Colonic mucosa (tissue), 4 donors: ENCODE measurements at regions not wholly inside any gene's neighbourhood (a gene's known extent, or its start where the extent isn't known, plus 50 kb on each side); places are given as distances from the start of the nearest gene placed in this dataset.

Experiments
- DNase-seq: peaks from one replicate; pipeline ENCODE4 v3.0.0-alpha.2; 2020
- H3K27ac ChIP-seq: fragments of 200-600 bp; one replicate; pipeline ENCODE4 v1.8.0; 2021
- H3K27me3 ChIP-seq: fragments of 200-600 bp; one replicate; pipeline ENCODE4 v1.8.0; 2021
- H3K36me3 ChIP-seq: fragments of 200-600 bp; one replicate; pipeline ENCODE4 v1.8.0; 2021
- H3K4me1 ChIP-seq: fragments of 200-600 bp; one replicate; pipeline ENCODE4 v1.8.0; 2021; ENCODE audit warnings: mild to moderate bottlenecking
- H3K4me3 ChIP-seq: fragments of 200-600 bp; one replicate; pipeline ENCODE4 v1.8.0; 2021
- H3K9ac ChIP-seq, 2 donors: one replicate each; pipeline ENCODE4 v1.7.0; 2013; ENCODE audit warnings: control low read depth in 2 of 2, low read depth in 2 of 2, low read length in 2 of 2
- H3K9me3 ChIP-seq: fragments of 200-600 bp; one replicate; pipeline ENCODE4 v1.8.0; 2021
- intact Hi-C: fragments of 100-400 bp; cut with DNase I; formaldehyde crosslinking; loops from one replicate; pipeline ENCODE4 v1.14.1; 2022
- TF ChIP-seq, protein P1 (sequence below): fragments of 200-600 bp; IDR thresholded peaks from one replicate; pipeline ENCODE4 v1.8.0; 2022; ENCODE audit warnings: antibody characterized with exemption, mild to moderate bottlenecking
- donor health status: healthy.
- donor health status: DM: no; HTN: no; CAD: no.
- donor health status: DM: no; HTN: no; CAD: no.

DNA sequence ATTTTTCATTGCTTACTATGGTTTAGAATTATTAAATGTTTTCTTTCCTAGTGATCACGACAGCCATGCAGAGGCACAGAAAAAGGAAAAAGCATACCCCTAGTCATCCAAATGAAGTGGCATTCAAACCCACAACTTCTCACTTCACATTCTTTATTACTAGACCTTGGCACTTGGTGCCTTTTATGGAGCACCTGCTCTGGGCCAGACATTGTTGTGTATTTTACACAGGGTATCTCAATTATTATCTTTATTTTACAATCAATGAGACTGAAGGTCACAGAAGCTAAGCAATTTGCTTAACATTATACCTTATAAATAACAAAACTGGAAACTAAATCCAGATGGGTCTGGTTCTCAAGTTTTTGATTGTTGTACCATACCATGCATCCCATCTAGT is 235.3 kb downstream of the LRATD1 start:
- DNase-seq = no peak
- no peak overlapping the region for H3K4me3 ChIP-seq
- no peak overlapping the region for H3K9ac ChIP-seq
- TF ChIP-seq, protein P1, sequence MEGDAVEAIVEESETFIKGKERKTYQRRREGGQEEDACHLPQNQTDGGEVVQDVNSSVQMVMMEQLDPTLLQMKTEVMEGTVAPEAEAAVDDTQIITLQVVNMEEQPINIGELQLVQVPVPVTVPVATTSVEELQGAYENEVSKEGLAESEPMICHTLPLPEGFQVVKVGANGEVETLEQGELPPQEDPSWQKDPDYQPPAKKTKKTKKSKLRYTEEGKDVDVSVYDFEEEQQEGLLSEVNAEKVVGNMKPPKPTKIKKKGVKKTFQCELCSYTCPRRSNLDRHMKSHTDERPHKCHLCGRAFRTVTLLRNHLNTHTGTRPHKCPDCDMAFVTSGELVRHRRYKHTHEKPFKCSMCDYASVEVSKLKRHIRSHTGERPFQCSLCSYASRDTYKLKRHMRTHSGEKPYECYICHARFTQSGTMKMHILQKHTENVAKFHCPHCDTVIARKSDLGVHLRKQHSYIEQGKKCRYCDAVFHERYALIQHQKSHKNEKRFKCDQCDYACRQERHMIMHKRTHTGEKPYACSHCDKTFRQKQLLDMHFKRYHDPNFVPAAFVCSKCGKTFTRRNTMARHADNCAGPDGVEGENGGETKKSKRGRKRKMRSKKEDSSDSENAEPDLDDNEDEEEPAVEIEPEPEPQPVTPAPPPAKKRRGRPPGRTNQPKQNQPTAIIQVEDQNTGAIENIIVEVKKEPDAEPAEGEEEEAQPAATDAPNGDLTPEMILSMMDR = no peak
- intact Hi-C loops = no loop called here
- no peaks in the 10 kb centered on the region for H3K27me3 ChIP-seq
- no peak overlapping the region for H3K27ac ChIP-seq
- no peaks in the 10 kb centered on the region for H3K4me1 ChIP-seq
- no peaks in the 10 kb centered on the region for H3K9me3 ChIP-seq
- H3K36me3 ChIP-seq = no peaks in the 10 kb centered on the region

DNA sequence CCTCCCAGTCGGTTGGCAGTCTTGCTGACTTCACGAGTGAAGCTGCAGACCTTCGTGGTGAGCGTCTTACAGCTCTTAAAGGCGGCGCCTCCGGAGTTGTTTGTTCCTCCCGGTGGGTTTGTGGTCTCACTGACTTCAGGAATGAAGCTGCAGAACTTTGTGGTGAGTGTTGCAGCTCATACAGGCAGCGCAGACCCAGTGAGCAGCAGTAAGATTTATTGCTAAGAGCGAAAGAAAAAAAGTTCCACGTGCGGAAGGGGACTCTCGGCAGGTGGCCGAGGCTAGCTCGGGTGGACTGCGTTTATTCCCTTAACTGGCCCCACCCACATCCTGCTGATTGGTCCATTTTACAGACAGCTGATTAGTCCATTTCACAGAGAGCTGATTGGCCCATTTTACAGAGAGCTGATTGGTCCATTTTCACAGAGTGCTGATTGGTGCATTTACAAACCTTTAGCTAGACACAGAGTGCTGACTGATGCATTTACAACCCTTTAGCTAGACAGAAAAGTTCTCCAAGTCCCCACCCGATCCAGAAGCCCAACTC is 240.3 kb downstream of the LRATD1 start:
- intact Hi-C loops = no loop called here
- Histone ChIP-seq H3K4me3 (no peak overlapping the region), H3K27me3 (no peaks in the 10 kb centered on the region), H3K4me1 (no peaks in the 10 kb centered on the region), H3K27ac (no peak overlapping the region), H3K9me3 (no peaks in the 10 kb centered on the region), H3K9ac (no peak overlapping the region), H3K36me3 (no peaks in the 10 kb centered on the region)
- no peak for DNase-seq
- TF ChIP-seq, protein P1 = no peak

DNA sequence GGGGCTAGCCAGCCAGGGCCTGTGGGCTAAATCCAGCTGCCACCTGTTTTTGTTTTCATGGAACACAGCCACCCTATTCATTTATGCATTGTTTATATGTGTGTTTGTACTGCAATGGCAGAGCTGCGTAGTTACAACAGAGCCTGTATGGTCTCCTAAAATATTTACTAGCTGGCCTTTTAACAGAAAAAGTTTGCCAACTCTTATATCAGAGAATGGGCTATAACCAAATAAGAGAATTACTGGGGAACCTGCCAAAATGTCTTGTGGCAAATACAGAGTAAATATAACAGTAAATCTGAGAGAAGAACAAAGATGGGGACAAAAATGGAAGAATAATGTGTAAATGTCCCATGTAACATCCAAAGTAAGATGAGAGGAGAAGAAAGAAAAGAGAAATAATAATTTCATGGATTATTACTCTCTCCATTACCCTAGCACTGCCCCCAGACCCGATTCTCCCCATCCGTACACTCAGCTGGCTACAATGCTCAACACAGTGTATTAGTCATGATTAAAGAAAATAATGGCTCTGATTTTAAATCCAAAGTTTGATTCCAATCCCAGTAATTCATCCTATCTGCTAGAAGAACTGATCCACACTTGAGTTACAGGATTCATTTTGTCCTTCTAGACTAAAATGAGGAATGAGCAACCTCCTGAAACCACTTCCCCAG is 249.3 kb downstream of the LRATD1 start:
- intact Hi-C loops = no loop called here

DNA sequence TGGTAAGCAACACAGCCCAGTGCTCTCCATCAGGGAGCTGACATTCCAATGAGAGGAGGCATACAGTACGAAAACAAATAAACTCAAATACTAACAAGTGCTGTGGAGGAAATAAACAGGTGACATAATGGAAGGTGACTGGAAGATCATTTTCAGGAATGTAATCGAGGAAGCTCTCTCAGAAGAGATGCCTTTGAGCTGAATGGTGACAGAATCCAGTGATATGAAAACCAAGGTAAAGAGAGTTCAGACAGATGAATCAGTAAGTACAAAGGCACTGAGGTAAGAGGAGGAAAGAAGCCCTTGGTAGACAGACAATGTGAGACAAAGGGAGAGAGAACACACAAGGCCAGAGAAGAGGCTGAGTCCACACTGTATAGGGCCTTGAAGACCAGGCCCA is 252.1 kb downstream of the LRATD1 start:
- Histone ChIP-seq H3K9me3 (no peaks in the 10 kb centered on the region), H3K36me3 (no peaks in the 10 kb centered on the region), H3K4me1 (no peaks in the 10 kb centered on the region), H3K9ac (no peak overlapping the region), H3K27ac (no peak overlapping the region), H3K27me3 (no peaks in the 10 kb centered on the region), H3K4me3 (no peak overlapping the region)
- no peak for DNase-seq
- TF ChIP-seq, protein P1 = no peak
- intact Hi-C loops = no loop called here

More for the DNA sequence above, 249.3 kb downstream of the LRATD1 start:
- H3K4me3 ChIP-seq = no peak overlapping the region
- no peak for DNase-seq
- no peaks in the 10 kb centered on the region for H3K36me3 ChIP-seq
- no peak overlapping the region for H3K27ac ChIP-seq
- no peaks in the 10 kb centered on the region for H3K9me3 ChIP-seq
- H3K9ac ChIP-seq = no peak overlapping the region
- TF ChIP-seq, protein P1 = no peak
- H3K4me1 ChIP-seq = no peaks in the 10 kb centered on the region
- H3K27me3 ChIP-seq = no peaks in the 10 kb centered on the region

DNA sequence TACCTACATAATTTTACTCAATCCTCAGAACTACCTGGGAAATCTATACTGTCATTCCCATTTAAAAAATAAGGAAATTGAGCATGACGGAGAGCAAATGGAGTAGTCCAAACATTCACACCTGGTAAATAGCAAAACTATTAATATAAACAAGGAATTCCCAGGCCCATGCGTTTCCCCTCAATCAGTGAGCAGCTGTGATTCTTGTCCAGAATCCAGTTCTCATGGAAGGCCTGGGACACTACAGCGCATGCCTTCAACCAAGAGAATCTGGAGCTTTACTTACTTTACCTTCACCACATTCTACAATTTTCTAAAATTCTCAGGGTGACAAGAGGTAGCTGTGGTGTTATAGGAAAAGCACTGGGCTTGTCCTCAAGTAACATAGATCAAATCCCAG is 259.0 kb downstream of the LRATD1 start:
- intact Hi-C loops = no loop called here
- Histone ChIP-seq H3K36me3 (no peaks in the 10 kb centered on the region), H3K9ac (no peak overlapping the region), H3K27me3 (no peaks in the 10 kb centered on the region), H3K4me3 (no peak overlapping the region), H3K4me1 (no peaks in the 10 kb centered on the region), H3K27ac (no peak overlapping the region), H3K9me3 (no peaks in the 10 kb centered on the region)
- no peak for DNase-seq
- TF ChIP-seq, protein P1 = no peak
